Right lobe of liver (tissue), 6 donors: ENCODE measurements at regions not wholly inside any gene's neighbourhood (a gene's known extent, or its start where the extent isn't known, plus 50 kb on each side); places are given as distances from the start of the nearest gene placed in this dataset.

Source experiments
- ATAC-seq, 4 donors: fragments of 200-7000 bp; cut with Tn5 transposase; one replicate each; pipeline ENCODE4 v1.9.1; 2020; ENCODE audit warnings: mild to moderate bottlenecking in 4 of 4, moderate library complexity in 4 of 4
- DNase-seq, 3 donors: peaks; one replicate each; pipeline ENCODE4 v3.0.0-alpha.2; 2020
- H3K27ac ChIP-seq, 3 donors: fragments of 200-600 bp; one replicate each; pipeline ENCODE4 v1.8.0; 2022
- H3K27me3 ChIP-seq, 2 donors: fragments of 200-600 bp; one replicate each; pipeline ENCODE4 v1.8.0; 2022
- H3K36me3 ChIP-seq, 4 donors: fragments of 200-600 bp; sonication (generic) in 1 of 4; one replicate each; pipeline versions ENCODE4 v1.5.1 to v1.8.0; 2017 to 2022; ENCODE audit warnings: control low read depth in 1 of 4
- H3K4me1 ChIP-seq, 4 donors: fragments of 200-600 bp; sonication (generic) in 1 of 4; one replicate each; pipeline versions ENCODE4 v1.5.1 to v1.8.0; 2017 to 2022; ENCODE audit warnings: control low read depth in 1 of 4
- H3K4me3 ChIP-seq, 3 donors: fragments of 200-600 bp; one replicate each; pipeline ENCODE4 v1.8.0; 2022
- H3K9me3 ChIP-seq, 4 donors: fragments of 200-600 bp; sonication (generic) in 1 of 4; one replicate each; pipeline versions ENCODE4 v1.5.1 to v1.8.0; 2017 to 2022; ENCODE audit warnings: control low read depth in 1 of 4
- POLR2A ChIP-seq: fragments of 450-650 bp; IDR thresholded peaks from one replicate; pipeline ENCODE4 v1.6.1; 2017; ENCODE audit warnings: antibody characterized with exemption, mild to moderate bottlenecking
- WGBS: methylation state at CpG from one replicate; pipeline ENCODE4 v1.1.6; 2018; ENCODE audit warnings: low coverage, low lambda C conversion rate; ENCODE audit not compliant: insufficient coverage; ENCODE audit errors: missing lambda C conversion rate; 5-methylcytosine and 5-hydroxymethylcytosine counted together
- intact Hi-C, 2 donors: fragments of 100-400 bp; cut with DNase I; formaldehyde crosslinking; loops; one replicate each; pipeline versions ENCODE4 v1.11.2 to v1.14.1; 2022
- TF ChIP-seq, protein P1 (sequence below), 4 donors: fragments of 200-600 bp in 3 of 4; fragments of 450-650 bp in 1 of 4; IDR thresholded peaks; one replicate each; pipeline versions ENCODE4 v1.5.1 to v1.8.0; 2016 to 2022; ENCODE audit warnings: antibody characterized with exemption in 4 of 4, mild to moderate bottlenecking in 2 of 4
- donor health status: DM: no; HTN: yes; CAD: no.
- donor health status: DM: no; HTN: no; CAD: no.
- donor health status: DM: no; HTN: no; CAD: no.
- donor health status: DM: no; HTN: yes; CAD: no.
- donor health status: DM: no; HTN: yes; CAD: no.

DNA sequence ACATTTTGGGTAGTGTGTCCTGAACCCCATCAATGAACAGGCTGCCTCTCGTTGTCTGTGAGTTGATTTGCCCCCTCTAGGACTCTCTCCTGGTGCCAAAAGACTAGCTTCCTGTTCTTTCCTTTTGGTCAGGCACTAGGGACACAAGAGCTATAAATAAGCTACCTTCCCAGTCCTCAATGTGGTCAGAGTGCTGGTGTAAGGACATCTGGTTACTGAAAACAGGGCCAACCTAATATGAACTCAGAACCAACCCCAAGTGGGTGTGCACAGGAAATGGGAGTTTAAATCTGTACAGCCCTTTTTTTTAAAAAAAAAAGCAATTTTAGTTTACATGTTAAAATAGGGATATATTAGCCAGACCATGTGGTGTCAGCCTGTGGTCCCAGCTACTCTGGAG, 129.2 kb downstream of the ZIC5 start:
- 50% methylated on average over 1 of the region's 1 CpG for WGBS

DNA sequence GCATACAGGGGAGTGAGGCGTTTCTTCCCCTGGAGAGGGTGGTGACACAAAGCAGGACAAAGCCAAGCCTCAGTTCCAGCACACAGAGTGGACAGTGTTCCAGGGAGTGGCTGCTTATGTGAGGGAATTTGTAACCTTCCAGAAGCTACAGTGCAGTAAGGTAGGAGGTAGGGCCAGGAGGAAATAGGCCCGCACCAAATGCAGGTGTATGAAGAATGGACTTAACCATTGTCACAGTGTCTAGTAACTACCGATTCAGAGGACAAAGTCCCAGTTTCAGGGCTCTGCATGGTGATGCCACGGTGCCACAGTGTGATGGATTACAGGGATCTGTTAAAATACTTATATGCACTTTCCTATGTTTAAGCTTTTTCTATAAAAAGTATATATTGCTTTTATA, 135.3 kb downstream of the ZIC5 start:
- intact Hi-C loops, result no loop called here
- H3K27ac ChIP-seq, result no peak overlapping the region
- H3K27me3 ChIP-seq, result no peaks in the 10 kb centered on the region
- no peak for DNase-seq
- TF ChIP-seq, protein P1, sequence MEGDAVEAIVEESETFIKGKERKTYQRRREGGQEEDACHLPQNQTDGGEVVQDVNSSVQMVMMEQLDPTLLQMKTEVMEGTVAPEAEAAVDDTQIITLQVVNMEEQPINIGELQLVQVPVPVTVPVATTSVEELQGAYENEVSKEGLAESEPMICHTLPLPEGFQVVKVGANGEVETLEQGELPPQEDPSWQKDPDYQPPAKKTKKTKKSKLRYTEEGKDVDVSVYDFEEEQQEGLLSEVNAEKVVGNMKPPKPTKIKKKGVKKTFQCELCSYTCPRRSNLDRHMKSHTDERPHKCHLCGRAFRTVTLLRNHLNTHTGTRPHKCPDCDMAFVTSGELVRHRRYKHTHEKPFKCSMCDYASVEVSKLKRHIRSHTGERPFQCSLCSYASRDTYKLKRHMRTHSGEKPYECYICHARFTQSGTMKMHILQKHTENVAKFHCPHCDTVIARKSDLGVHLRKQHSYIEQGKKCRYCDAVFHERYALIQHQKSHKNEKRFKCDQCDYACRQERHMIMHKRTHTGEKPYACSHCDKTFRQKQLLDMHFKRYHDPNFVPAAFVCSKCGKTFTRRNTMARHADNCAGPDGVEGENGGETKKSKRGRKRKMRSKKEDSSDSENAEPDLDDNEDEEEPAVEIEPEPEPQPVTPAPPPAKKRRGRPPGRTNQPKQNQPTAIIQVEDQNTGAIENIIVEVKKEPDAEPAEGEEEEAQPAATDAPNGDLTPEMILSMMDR (IDR thresholded peaks at IDR 0.05), result no peak
- no peak for TF ChIP-seq POLR2A
- no peaks in the 10 kb centered on the region for H3K9me3 ChIP-seq
- H3K4me1 ChIP-seq, result peaks cover 0 to 5% (median 0%) of the 10 kb centered on the region in 4 donors
- no peak for ATAC-seq
- H3K4me3 ChIP-seq, result no peak overlapping the region
- no peaks in the 10 kb centered on the region for H3K36me3 ChIP-seq
- 66% methylated on average over 3 of the region's 4 CpGs for WGBS

More for the DNA sequence above, 129.2 kb downstream of the ZIC5 start:
- ATAC-seq (no peak), DNase-seq (no peak)
- intact Hi-C loops, result no loop called here
- Histone ChIP-seq H3K9me3 (no peaks in the 10 kb centered on the region), H3K27me3 (no peaks in the 10 kb centered on the region), H3K27ac (no peak overlapping the region), H3K4me3 (no peak overlapping the region), H3K4me1 (no peaks in the 10 kb centered on the region), H3K36me3 (no peaks in the 10 kb centered on the region)
- TF ChIP-seq, protein P1 (IDR thresholded peaks at IDR 0.05), result no peak
- no peak for TF ChIP-seq POLR2A

DNA sequence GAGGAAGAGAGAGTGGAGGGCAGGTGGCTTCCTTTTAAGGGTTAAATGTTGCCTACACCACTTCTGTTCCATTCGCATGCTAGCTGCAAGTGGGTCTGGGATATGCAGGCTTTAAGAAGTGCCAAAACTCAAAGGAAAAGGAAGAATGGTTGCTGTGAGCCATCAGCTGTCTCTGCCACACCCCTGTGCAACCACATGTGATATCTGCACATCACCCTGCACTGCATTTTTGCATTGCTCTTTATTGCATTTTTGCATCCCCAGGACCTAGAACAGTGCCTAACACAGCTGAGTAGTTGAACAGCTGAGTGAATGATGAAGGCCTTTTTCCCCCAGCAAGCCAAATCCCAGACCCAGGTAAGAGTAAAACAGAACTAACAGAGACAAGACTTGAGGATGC, 136.1 kb downstream of the ZIC5 start:
- ATAC-seq, result no peak
- intact Hi-C loops, result no loop called here
- peaks cover 0 to 5% (median 0%) of the 10 kb centered on the region in 4 donors for H3K4me1 ChIP-seq
- H3K9me3 ChIP-seq, result no peaks in the 10 kb centered on the region
- no peaks in the 10 kb centered on the region for H3K36me3 ChIP-seq
- no peak overlapping the region for H3K27ac ChIP-seq
- no peaks in the 10 kb centered on the region for H3K27me3 ChIP-seq
- no CpG with 5 or more reads among the region's 1 CpG for WGBS
- no peak overlapping the region for H3K4me3 ChIP-seq
- DNase-seq, result no peak
- no peak for TF ChIP-seq POLR2A
- TF ChIP-seq, protein P1 (IDR thresholded peaks at IDR 0.05), result no peak

DNA sequence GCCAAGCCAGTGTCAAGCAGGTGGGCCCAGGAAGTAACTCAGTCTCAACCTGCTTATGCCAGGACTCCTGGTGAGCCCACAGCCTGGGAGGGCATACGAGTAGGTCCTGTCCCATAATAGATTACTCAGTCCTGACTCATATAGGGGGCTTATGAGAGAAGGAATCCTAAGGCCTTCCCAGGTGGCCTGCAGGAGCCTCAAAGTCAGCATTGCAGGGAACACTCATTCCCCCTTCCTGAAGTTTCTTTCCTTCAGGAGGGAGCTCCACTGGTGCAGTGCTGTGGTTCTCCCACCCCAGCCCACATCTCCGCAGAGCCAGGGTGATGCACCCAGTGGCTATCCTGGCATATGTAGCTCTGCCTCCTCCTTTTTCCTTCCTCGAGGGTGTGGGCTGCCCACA, 137.3 kb downstream of the ZIC5 start:
- Histone ChIP-seq H3K4me1 (peaks cover 0 to 5% (median 0%) of the 10 kb centered on the region in 4 donors), H3K36me3 (no peaks in the 10 kb centered on the region), H3K27ac (no peak overlapping the region), H3K9me3 (no peaks in the 10 kb centered on the region), H3K27me3 (no peaks in the 10 kb centered on the region), H3K4me3 (no peak overlapping the region)
- TF ChIP-seq POLR2A, result no peak
- TF ChIP-seq, protein P1 (IDR thresholded peaks at IDR 0.05), result no peak
- ATAC-seq (no peak), DNase-seq (no peak)
- intact Hi-C loops, result no loop called here
- no CpG with 5 or more reads among the region's 3 CpGs for WGBS

DNA sequence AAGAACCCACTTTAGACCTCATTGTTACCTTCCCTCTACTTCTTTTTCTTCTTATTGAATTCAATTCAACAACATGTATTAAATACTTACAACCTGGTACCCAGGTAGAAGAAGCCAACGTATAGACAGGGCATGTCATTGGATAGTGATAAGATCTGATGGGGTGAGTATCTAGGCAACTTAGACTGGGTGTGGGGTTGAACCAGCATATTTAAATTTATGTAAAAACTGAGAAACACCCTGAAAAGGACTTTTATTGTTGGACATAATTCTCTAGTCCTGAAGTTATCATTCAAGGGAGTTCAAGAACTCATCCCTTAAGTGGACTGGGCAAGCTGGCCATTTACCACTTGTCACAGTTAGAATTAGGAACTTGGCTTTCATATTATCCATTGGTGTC, 139.2 kb downstream of the ZIC5 start:
- no peak for TF ChIP-seq POLR2A
- TF ChIP-seq, protein P1 (IDR thresholded peaks at IDR 0.05), result no peak
- Histone ChIP-seq H3K4me3 (no peak overlapping the region), H3K9me3 (no peaks in the 10 kb centered on the region), H3K27ac (no peak overlapping the region), H3K36me3 (no peaks in the 10 kb centered on the region), H3K27me3 (no peaks in the 10 kb centered on the region), H3K4me1 (peaks cover 0 to 5% (median 0%) of the 10 kb centered on the region in 4 donors)
- no peak for DNase-seq
- WGBS, result 94% methylated on average over 1 of the region's 1 CpG
- intact Hi-C loops, result no loop called here
- ATAC-seq, result no peak
